ENCODE measurements at regions not wholly inside any gene's neighbourhood (a gene's known extent, or its start where the extent isn't known, plus 50 kb on each side); places are given as distances from the start of the nearest gene placed in this dataset.

GRCh38 chr16:6377956-6378355 lies 954.7 kb upstream of the RBFOX1 start (continued):
- TF ChIP-seq ZNF462 (CRISPR knock-in tag; IDR thresholded peaks at IDR 0.05) (no peak), POLR2AphosphoS5 (IDR thresholded peaks at IDR 0.05; ENCODE audit: low read depth) (no peak), CTCF (conservative IDR thresholded peaks at IDR 0.05; ENCODE audit: low read depth in 2 of 2) (no peak), STAT1 (IDR thresholded peaks at IDR 0.05; ENCODE audit: unreplicated experiment) (no peak), CREB1 (CRISPR knock-in tag; IDR thresholded peaks at IDR 0.05; ENCODE audit: low read depth) (no peak), EZH2phosphoT487 (IDR thresholded peaks at IDR 0.05; ENCODE audit: unreplicated experiment) (no peak), EZH2 (IDR thresholded peaks at IDR 0.05; ENCODE audit: low read depth, unreplicated experiment) (no peak), ZNF114 (CRISPR knock-in tag; IDR thresholded peaks at IDR 0.05) (no peak), ZNF331 (CRISPR knock-in tag; IDR thresholded peaks at IDR 0.05; ENCODE audit: low read depth) (no peak), ETS1 (IDR thresholded peaks at IDR 0.05) (no peak)
